ENCODE measurements at regions not wholly inside any gene's neighbourhood (a gene's known extent, or its start where the extent isn't known, plus 50 kb on each side); places are given as distances from the start of the nearest gene placed in this dataset.

DNA sequence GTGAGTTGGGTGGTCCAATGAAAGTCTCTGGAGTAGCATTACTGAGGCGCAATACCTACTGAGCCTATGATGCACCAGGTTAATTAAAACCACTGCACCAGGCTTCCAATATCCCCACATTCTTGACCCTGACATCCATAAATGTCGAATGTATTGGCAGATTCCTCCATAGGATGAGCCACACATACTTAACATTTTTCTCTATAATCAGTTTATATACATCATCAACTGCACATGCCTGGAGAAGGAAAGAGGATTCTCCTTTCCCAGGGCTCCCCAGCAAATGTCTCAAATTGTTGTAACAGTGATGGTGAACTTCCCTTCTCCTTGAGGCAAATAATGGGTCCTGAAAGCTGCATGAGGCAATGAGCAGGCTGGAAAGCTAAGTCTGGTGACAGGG, 82.3 kb upstream of the LPP start:
- TF ChIP-seq CTCF (IDR thresholded peaks at IDR 0.05), result no peak
- no peak for TF ChIP-seq POLR2A (IDR thresholded peaks at IDR 0.05)
- Histone ChIP-seq H3K27me3 (no peaks in the 10 kb centered on the region), H3K4me3 (no peak overlapping the region), H3K9me3 (no peaks in the 10 kb centered on the region), H3K27ac (no peak overlapping the region), H3K4me1 (peaks cover 17% of the 10 kb centered on the region), H3K36me3 (ENCODE audit: low read depth, missing control alignments) (no peaks in the 10 kb centered on the region)
- WGBS, 2 donors, result 77 to 86% methylated on average over 2 of the region's 2 CpGs
- DNase-seq, result no peak
- intact Hi-C loops (cut with DNase I; ENCODE audit: low total_unique reads), result loop anchor here (10.0 kb wide), 1 partner anchor 327 kb away; the partner anchor contains the start of gene BCL6

GRCh38 chr3:188076176-188076575, 77.8 kb upstream of the LPP start:
- intact Hi-C loops (cut with DNase I; ENCODE audit: low total_unique reads), result loop anchor here (10.0 kb wide), 1 partner anchor 331 kb away; the partner anchor contains the start of gene BCL6
- Histone ChIP-seq H3K27me3 (no peaks in the 10 kb centered on the region), H3K36me3 (ENCODE audit: low read depth, missing control alignments) (no peaks in the 10 kb centered on the region), H3K4me1 (peaks cover 21% of the 10 kb centered on the region), H3K27ac (peak overlapping the region; percentile 76 to 86), H3K9me3 (no peaks in the 10 kb centered on the region), H3K4me3 (no peak overlapping the region)
- WGBS, 2 donors, result 44 to 46% methylated on average over 4 of the region's 4 CpGs
- peak; percentile 80 for DNase-seq
- TF ChIP-seq CTCF (IDR thresholded peaks at IDR 0.05), result no peak
- no peak for TF ChIP-seq POLR2A (IDR thresholded peaks at IDR 0.05)

GRCh38 chr3:188077160-188077799, 76.7 kb upstream of the LPP start:
- peak; percentile 82 for DNase-seq
- 49 to 54% methylated on average over 7 to 8 of the region's 8 CpGs for WGBS, 2 donors
- Histone ChIP-seq H3K4me1 (peaks cover 21% of the 10 kb centered on the region), H3K27ac (peak overlapping the region; percentile 76 to 86), H3K36me3 (ENCODE audit: low read depth, missing control alignments) (no peaks in the 10 kb centered on the region), H3K9me3 (no peaks in the 10 kb centered on the region), H3K27me3 (no peaks in the 10 kb centered on the region), H3K4me3 (no peak overlapping the region)
- TF ChIP-seq POLR2A (IDR thresholded peaks at IDR 0.05) (no peak), CTCF (IDR thresholded peaks at IDR 0.05) (no peak)
- intact Hi-C loops (cut with DNase I; ENCODE audit: low total_unique reads), result loop anchor here (10.0 kb wide), 1 partner anchor 332 kb away; the partner anchor contains the start of gene BCL6

GRCh38 chr3:188080091-188080490, 73.9 kb upstream of the LPP start:
- H3K27me3 ChIP-seq, result no peaks in the 10 kb centered on the region
- 93 to 97% methylated on average over 2 of the region's 2 CpGs for WGBS, 2 donors
- intact Hi-C loops (cut with DNase I; ENCODE audit: low total_unique reads), result no loop called here
- H3K9me3 ChIP-seq, result no peaks in the 10 kb centered on the region
- TF ChIP-seq CTCF (IDR thresholded peaks at IDR 0.05), result no peak
- TF ChIP-seq POLR2A (IDR thresholded peaks at IDR 0.05), result no peak
- DNase-seq, result no peak
- peaks cover 20% of the 10 kb centered on the region for H3K4me1 ChIP-seq
- no peak overlapping the region for H3K4me3 ChIP-seq
- H3K27ac ChIP-seq, result no peak overlapping the region
- H3K36me3 ChIP-seq (ENCODE audit: low read depth, missing control alignments), result no peaks in the 10 kb centered on the region

- no peaks in the 10 kb centered on the region for H3K9me3 ChIP-seq
- H3K27me3 ChIP-seq, result no peaks in the 10 kb centered on the region
- H3K36me3 ChIP-seq (ENCODE audit: low read depth, missing control alignments), result no peaks in the 10 kb centered on the region
- no peak for DNase-seq
- H3K4me1 ChIP-seq, result peaks cover under 1% of the 10 kb centered on the region
- WGBS, 2 donors, result 48 to 79% methylated on average over 2 of the region's 2 CpGs
- H3K27ac ChIP-seq, result no peak overlapping the region
- TF ChIP-seq POLR2A (IDR thresholded peaks at IDR 0.05) (no peak), CTCF (IDR thresholded peaks at IDR 0.05) (no peak)
- H3K4me3 ChIP-seq, result no peak overlapping the region
- intact Hi-C loops (cut with DNase I; ENCODE audit: low total_unique reads), result no loop called here
Observed at GRCh38 chr3:188082031-188082430, 71.9 kb upstream of the LPP start.
